ENCODE measurements at regions not wholly inside any gene's neighbourhood (a gene's known extent, or its start where the extent isn't known, plus 50 kb on each side); places are given as distances from the start of the nearest gene placed in this dataset.
"Not testable (repeated sequence)": the region's sequence is repeated elsewhere in the genome, so short reads cannot be mapped to it uniquely, and the experiment has no call there.

DNA sequence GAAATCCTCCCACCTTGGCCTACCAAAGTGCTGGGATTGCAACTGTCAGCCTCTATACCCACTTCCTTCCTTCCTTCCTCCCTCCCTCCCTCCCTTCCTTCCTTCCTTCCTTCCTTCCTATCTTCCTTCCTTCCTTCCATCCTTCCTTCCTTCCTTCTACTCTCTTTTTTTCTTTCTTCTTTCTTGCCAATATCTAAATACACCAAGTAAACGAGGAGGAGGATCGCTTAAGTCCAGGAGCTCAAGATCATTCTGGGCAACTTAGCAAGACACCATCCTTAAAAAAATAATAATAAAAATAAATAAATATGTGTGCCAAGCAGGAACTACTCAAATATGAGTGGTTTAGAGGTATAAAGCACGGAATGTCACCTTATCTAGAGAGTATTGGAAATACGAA, 249.4 kb upstream of the TRIB2 start:
- H3K27ac Mint-ChIP-seq: no peak overlapping the region
- H3K36me3 Mint-ChIP-seq (ENCODE audit: low read depth): no peaks in the 10 kb centered on the region
- DNase-seq: no peak
- no peak overlapping the region for H3K4me3 Mint-ChIP-seq
- peaks cover 3% of the 10 kb centered on the region; the same call in 1 of the 2 replicates for H3K9me3 Mint-ChIP-seq
- 0 out of 2 replicates have a peak, but pooled peaks cover 2% of the 10 kb centered on the region for H3K27me3 Mint-ChIP-seq (ENCODE audit: insufficient read depth)
- peaks cover 8% of the 10 kb centered on the region; the same call in 1 of the 2 replicates for H3K4me1 Mint-ChIP-seq (ENCODE audit: low read depth)
- no peak for TF ChIP-seq CTCF (IDR thresholded peaks at IDR 0.05)

DNA sequence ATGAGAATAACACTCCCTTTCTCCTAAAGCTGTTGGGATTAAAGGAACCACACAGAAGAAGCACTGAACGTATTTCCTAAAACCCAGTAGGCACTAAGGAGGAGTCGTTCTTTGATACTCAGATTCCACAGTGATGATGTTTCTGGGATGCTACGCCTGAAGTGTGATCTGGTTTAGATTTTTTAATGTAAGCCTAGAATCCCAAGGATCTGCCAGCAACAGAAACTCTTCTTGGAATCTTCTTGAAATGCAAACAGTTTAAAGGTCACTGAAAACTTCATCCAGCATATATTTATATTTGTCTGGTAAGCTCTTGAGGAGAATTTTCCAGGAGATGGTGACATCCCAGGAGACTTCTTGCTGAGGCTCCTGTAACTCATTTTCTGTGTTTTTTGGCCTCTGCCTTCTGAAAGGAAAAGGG, 247.6 kb upstream of the TRIB2 start:
- TF ChIP-seq CTCF (IDR thresholded peaks at IDR 0.05): no peak
- H3K27me3 Mint-ChIP-seq (ENCODE audit: insufficient read depth): 0 out of 2 replicates have a peak, but pooled peaks cover 2% of the 10 kb centered on the region
- H3K4me1 Mint-ChIP-seq (ENCODE audit: low read depth): peaks cover 8% of the 10 kb centered on the region; the same call in 1 of the 2 replicates
- H3K27ac Mint-ChIP-seq: no peak overlapping the region
- peaks cover 4% of the 10 kb centered on the region; the same call in 1 of the 2 replicates for H3K9me3 Mint-ChIP-seq
- H3K36me3 Mint-ChIP-seq (ENCODE audit: low read depth): no peaks in the 10 kb centered on the region
- no peak for DNase-seq
- no peak overlapping the region for H3K4me3 Mint-ChIP-seq

- not testable (repeated sequence) for H3K9me3 Mint-ChIP-seq; H3K4me3 Mint-ChIP-seq; H3K27ac Mint-ChIP-seq; H3K27me3 Mint-ChIP-seq (ENCODE audit: insufficient read depth); H3K36me3 Mint-ChIP-seq (ENCODE audit: low read depth); DNase-seq; H3K4me1 Mint-ChIP-seq (ENCODE audit: low read depth)
Observed at GRCh38 chr2:12472265-12472664, 244.5 kb upstream of the TRIB2 start.

- Mint-ChIP-seq H3K4me3 (no peak overlapping the region), H3K9me3 (no peaks in the 10 kb centered on the region), H3K27me3 (ENCODE audit: insufficient read depth) (no peaks in the 10 kb centered on the region), H3K4me1 (ENCODE audit: low read depth) (peaks cover 13% of the 10 kb centered on the region), H3K27ac (no peak overlapping the region; the same call in 1 of the 2 replicates), H3K36me3 (ENCODE audit: low read depth) (no peaks in the 10 kb centered on the region)
- DNase-seq: no peak
- TF ChIP-seq CTCF (IDR thresholded peaks at IDR 0.05): no peak
Observed at GRCh38 chr2:12478151-12479064, 238.3 kb upstream of the TRIB2 start.

- Mint-ChIP-seq H3K9me3 (0 out of 2 replicates have a peak, but pooled peaks cover 5% of the 10 kb centered on the region), H3K27me3 (ENCODE audit: insufficient read depth) (no peaks in the 10 kb centered on the region), H3K4me3 (no peak overlapping the region), H3K36me3 (ENCODE audit: low read depth) (no peaks in the 10 kb centered on the region), H3K27ac (no peak overlapping the region; the same call in 1 of the 2 replicates), H3K4me1 (ENCODE audit: low read depth) (peaks cover 15% of the 10 kb centered on the region)
- TF ChIP-seq CTCF (IDR thresholded peaks at IDR 0.05): no peak
- DNase-seq: no peak
Observed at GRCh38 chr2:12479065-12479601, 237.6 kb upstream of the TRIB2 start.

Measured in HFFc6 (cell line).